ENCODE measurements at regions not wholly inside any gene's neighbourhood (a gene's known extent, or its start where the extent isn't known, plus 50 kb on each side); places are given as distances from the start of the nearest gene placed in this dataset.

GRCh38 chr4:163731071-163731470, 236.6 kb downstream of the TMA16 start:
- no peak for DNase-seq
- Histone ChIP-seq H2BK20ac (ENCODE audit: low read depth, low read length, poor library complexity, severe bottlenecking) (no peak overlapping the region), H4K5ac (ENCODE audit: insufficient read length, low read depth, low read length) (no peak overlapping the region)

More at GRCh38 chr4:163731071-163731470, 236.6 kb downstream of the TMA16 start:
- no peak overlapping the region for H2AFZ ChIP-seq (ENCODE audit: low read length)
- H3K79me2 ChIP-seq (ENCODE audit: insufficient read depth, low read length): no peaks in the 10 kb centered on the region
- no peak overlapping the region for H2BK15ac ChIP-seq (ENCODE audit: low read depth, low read length)
- no peak overlapping the region for H3K9ac ChIP-seq (ENCODE audit: extremely low read depth, insufficient read length, low read length)
- no peak overlapping the region for H3K4me2 ChIP-seq (ENCODE audit: insufficient read depth, insufficient read length, low read length)
- H3K23ac ChIP-seq (ENCODE audit: insufficient read length, low read depth, low read length): no peak overlapping the region
- Mint-ChIP-seq H3K27me3 (ENCODE audit: low read depth) (peaks cover 1% of the 10 kb centered on the region; the same call in 1 of the 2 replicates), H3K4me3 (no peak overlapping the region), H3K27ac (peak overlapping the region in 1 of 3 experiments; percentile 5; a peak in 1 of 7 replicates), H3K4me1 (no peaks in the 10 kb centered on the region), H3K36me3 (ENCODE audit: insufficient read depth in 1 of 3, low read depth in 3 of 3) (peaks cover 0 to 8% (median 5%) of the 10 kb centered on the region in 3 experiments; a peak in 5 of 7 replicates), H3K9me3 (peaks cover 30 to 32% of the 10 kb centered on the region in 2 experiments; a peak in 4 of 5 replicates)
- no peak overlapping the region for H4K8ac ChIP-seq (replicated peaks; ENCODE audit: insufficient read length, low read depth, low read length)
- no peak overlapping the region for H3K56ac ChIP-seq (ENCODE audit: insufficient read length, low read depth, low read length)
- no peak overlapping the region for H4K91ac ChIP-seq (ENCODE audit: insufficient read length, low read depth, low read length)
- H3K18ac ChIP-seq (ENCODE audit: insufficient read length, low read depth, low read length): no peak overlapping the region
- H3K27ac ChIP-seq (ENCODE audit: insufficient read length, low read depth, low read length): no peak overlapping the region
- no peak overlapping the region for H3K14ac ChIP-seq (ENCODE audit: insufficient read depth, low read length)
- no peak overlapping the region for H2BK5ac ChIP-seq (ENCODE audit: insufficient read length, low read length)
- no peak overlapping the region for H2BK12ac ChIP-seq (ENCODE audit: insufficient read length, low read depth, low read length)
- H3K79me1 ChIP-seq (ENCODE audit: insufficient read depth, low read depth, low read length, poor library complexity, severe bottlenecking): no peaks in the 10 kb centered on the region
- no peaks in the 10 kb centered on the region for H3K4me1 ChIP-seq (ENCODE audit: insufficient read depth, low read length)
- no peaks in the 10 kb centered on the region for H3K9me3 ChIP-seq (ENCODE audit: control insufficient read depth, low read depth, low read length)
- H3T11ph ChIP-seq (ENCODE audit: low read length): no peak overlapping the region
- H4K20me1 ChIP-seq (ENCODE audit: control insufficient read depth, insufficient read depth, insufficient read length): no peaks in the 10 kb centered on the region
- no peaks in the 10 kb centered on the region for H3K23me2 ChIP-seq (ENCODE audit: insufficient read length, low read depth, low read length, poor library complexity, severe bottlenecking)
- no peak overlapping the region for H2BK120ac ChIP-seq (ENCODE audit: low read depth, low read length, poor library complexity, severe bottlenecking)
- no peak overlapping the region for H2AK5ac ChIP-seq (ENCODE audit: insufficient read length, low read length)
- WGBS (ENCODE audit: extremely low coverage, insufficient read length, low lambda C conversion rate): no CpG with 5 or more reads among the region's 2 CpGs
- TF ChIP-seq, protein P1, sequence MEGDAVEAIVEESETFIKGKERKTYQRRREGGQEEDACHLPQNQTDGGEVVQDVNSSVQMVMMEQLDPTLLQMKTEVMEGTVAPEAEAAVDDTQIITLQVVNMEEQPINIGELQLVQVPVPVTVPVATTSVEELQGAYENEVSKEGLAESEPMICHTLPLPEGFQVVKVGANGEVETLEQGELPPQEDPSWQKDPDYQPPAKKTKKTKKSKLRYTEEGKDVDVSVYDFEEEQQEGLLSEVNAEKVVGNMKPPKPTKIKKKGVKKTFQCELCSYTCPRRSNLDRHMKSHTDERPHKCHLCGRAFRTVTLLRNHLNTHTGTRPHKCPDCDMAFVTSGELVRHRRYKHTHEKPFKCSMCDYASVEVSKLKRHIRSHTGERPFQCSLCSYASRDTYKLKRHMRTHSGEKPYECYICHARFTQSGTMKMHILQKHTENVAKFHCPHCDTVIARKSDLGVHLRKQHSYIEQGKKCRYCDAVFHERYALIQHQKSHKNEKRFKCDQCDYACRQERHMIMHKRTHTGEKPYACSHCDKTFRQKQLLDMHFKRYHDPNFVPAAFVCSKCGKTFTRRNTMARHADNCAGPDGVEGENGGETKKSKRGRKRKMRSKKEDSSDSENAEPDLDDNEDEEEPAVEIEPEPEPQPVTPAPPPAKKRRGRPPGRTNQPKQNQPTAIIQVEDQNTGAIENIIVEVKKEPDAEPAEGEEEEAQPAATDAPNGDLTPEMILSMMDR (conservative IDR thresholded peaks at IDR 0.05): no peak
- no peaks in the 10 kb centered on the region for H3K27me3 ChIP-seq (ENCODE audit: insufficient read depth, low read length)
- H3K4ac ChIP-seq (ENCODE audit: low read depth, low read length): no peak overlapping the region
